Left ventricle myocardium inferior (tissue), 1 donor: ENCODE measurements at regions not wholly inside any gene's neighbourhood (a gene's known extent, or its start where the extent isn't known, plus 50 kb on each side); places are given as distances from the start of the nearest gene placed in this dataset.

ENCODE experiments used
- DNase-seq: peaks from one replicate; pipeline ENCODE4 v3.0.0-alpha.2; 2020
- H3K27ac ChIP-seq: fragments of 200-600 bp; replicated peaks from 2 replicates; pipeline ENCODE4 v1.8.0; 2021
- H3K27me3 ChIP-seq: fragments of 200-600 bp; 2 replicates; pipeline ENCODE4 v1.8.0; 2021; ENCODE audit warnings: low read depth
- H3K36me3 ChIP-seq: fragments of 200-600 bp; 2 replicates; pipeline ENCODE4 v1.8.0; 2021
- H3K4me1 ChIP-seq: fragments of 200-600 bp; 2 replicates; pipeline ENCODE4 v1.8.0; 2021
- H3K4me3 ChIP-seq: fragments of 200-600 bp; 2 replicates; pipeline ENCODE4 v1.8.0; 2021; ENCODE audit warnings: mild to moderate bottlenecking, moderate library complexity
- H3K9me3 ChIP-seq: fragments of 200-600 bp; replicated peaks from 2 replicates; pipeline ENCODE4 v1.8.0; 2021
- intact Hi-C: fragments of 100-400 bp; cut with micrococcal nuclease; formaldehyde crosslinking; loops from one replicate; pipeline ENCODE4 v1.11.0; 2022
- TF ChIP-seq, protein P1 (sequence below): fragments of 200-600 bp; IDR thresholded peaks from 2 replicates; pipeline ENCODE4 v1.8.0; 2021; ENCODE audit warnings: antibody characterized with exemption, mild to moderate bottlenecking, borderline replicate concordance
- donor health status: DM: no; HTN: yes; CAD: no; lungs with severe emphysema.

DNA sequence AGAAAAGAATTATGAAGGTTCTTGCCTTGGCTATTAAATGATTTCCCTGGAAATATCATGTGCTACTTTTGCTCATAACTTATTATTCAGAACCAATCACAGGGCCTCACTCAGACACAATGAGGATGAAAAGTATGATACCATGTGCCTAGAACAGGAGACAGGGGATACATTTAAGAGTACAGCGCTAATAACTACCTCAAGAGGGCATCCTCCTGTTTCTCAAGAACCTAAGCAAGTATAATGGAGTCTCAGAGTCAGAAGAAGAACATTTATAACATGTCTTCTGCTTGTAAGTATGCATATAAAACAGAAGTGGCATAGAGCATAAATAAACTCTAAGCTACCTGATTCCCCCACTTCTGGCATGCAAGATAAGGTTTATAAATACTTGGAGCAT is 125.4 kb upstream of the MME start:
- Histone ChIP-seq H3K27me3 (no peaks in the 10 kb centered on the region), H3K27ac (no peak overlapping the region), H3K36me3 (no peaks in the 10 kb centered on the region), H3K4me1 (no peaks in the 10 kb centered on the region), H3K9me3 (peaks cover 27% of the 10 kb centered on the region), H3K4me3 (no peak overlapping the region)
- DNase-seq, result no peak
- TF ChIP-seq, protein P1, sequence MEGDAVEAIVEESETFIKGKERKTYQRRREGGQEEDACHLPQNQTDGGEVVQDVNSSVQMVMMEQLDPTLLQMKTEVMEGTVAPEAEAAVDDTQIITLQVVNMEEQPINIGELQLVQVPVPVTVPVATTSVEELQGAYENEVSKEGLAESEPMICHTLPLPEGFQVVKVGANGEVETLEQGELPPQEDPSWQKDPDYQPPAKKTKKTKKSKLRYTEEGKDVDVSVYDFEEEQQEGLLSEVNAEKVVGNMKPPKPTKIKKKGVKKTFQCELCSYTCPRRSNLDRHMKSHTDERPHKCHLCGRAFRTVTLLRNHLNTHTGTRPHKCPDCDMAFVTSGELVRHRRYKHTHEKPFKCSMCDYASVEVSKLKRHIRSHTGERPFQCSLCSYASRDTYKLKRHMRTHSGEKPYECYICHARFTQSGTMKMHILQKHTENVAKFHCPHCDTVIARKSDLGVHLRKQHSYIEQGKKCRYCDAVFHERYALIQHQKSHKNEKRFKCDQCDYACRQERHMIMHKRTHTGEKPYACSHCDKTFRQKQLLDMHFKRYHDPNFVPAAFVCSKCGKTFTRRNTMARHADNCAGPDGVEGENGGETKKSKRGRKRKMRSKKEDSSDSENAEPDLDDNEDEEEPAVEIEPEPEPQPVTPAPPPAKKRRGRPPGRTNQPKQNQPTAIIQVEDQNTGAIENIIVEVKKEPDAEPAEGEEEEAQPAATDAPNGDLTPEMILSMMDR, result peak; percentile 20
- intact Hi-C loops, result no loop called here

DNA sequence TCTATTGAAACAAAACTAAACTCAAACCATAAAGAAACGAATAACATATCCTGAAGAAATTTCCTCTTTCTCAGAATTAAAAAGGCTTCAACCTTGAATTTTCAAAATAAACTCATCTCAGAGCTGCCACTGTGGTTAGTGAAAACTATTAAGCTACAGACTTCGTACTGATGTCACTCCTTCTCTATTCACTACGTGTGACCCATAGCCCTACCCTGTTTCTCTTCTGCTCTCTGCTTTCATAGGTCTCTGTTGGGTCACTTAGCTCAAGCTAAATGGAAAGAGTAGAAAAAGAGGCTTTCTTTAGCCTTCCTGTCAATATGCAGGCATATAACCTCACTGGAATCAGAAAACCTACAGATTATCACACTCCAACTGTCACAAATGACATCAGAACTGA is 126.6 kb upstream of the MME start:
- Histone ChIP-seq H3K4me1 (no peaks in the 10 kb centered on the region), H3K9me3 (peaks cover 35% of the 10 kb centered on the region), H3K4me3 (no peak overlapping the region), H3K36me3 (no peaks in the 10 kb centered on the region), H3K27me3 (no peaks in the 10 kb centered on the region), H3K27ac (no peak overlapping the region)
- TF ChIP-seq, protein P1, result no peak
- intact Hi-C loops, result no loop called here
- DNase-seq, result no peak

DNA sequence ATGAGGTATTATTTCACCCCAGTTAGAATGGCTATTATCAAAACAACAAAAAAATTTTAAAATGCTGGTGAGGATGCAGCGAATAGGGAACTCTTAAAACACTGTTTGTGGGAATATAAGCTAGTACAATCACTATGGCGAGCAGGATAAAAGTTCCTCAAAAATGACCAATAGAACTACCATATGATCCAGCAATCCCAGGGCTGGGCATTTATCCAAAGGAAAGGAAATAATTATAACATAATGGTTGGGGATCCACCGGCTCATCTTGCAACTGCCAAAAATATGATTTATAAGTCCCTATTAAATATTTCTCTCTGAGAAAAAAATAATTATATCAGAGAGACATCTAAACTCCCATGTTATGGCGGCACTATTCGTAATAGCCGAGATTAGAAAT is 127.6 kb upstream of the MME start:
- DNase-seq, result no peak
- H3K27me3 ChIP-seq, result no peaks in the 10 kb centered on the region
- H3K36me3 ChIP-seq, result no peaks in the 10 kb centered on the region
- TF ChIP-seq, protein P1, result no peak
- peaks cover 35% of the 10 kb centered on the region for H3K9me3 ChIP-seq
- intact Hi-C loops, result no loop called here
- H3K27ac ChIP-seq, result no peak overlapping the region
- H3K4me3 ChIP-seq, result no peak overlapping the region
- no peaks in the 10 kb centered on the region for H3K4me1 ChIP-seq

- H3K36me3 ChIP-seq, result no peaks in the 10 kb centered on the region
- H3K27ac ChIP-seq, result no peak overlapping the region
- no peak overlapping the region for H3K4me3 ChIP-seq
- peaks cover 29% of the 10 kb centered on the region for H3K9me3 ChIP-seq
- intact Hi-C loops, result no loop called here
- H3K27me3 ChIP-seq, result no peaks in the 10 kb centered on the region
- DNase-seq, result no peak
- H3K4me1 ChIP-seq, result no peaks in the 10 kb centered on the region
- TF ChIP-seq, protein P1, result no peak
Observed at GRCh38 chr3:154943981-154944380, 136.1 kb upstream of the MME start.

- peaks cover 29% of the 10 kb centered on the region for H3K9me3 ChIP-seq
- intact Hi-C loops, result no loop called here
- no peak for DNase-seq
- no peaks in the 10 kb centered on the region for H3K36me3 ChIP-seq
- TF ChIP-seq, protein P1, result no peak
- no peaks in the 10 kb centered on the region for H3K4me1 ChIP-seq
- H3K27ac ChIP-seq, result no peak overlapping the region
- H3K4me3 ChIP-seq, result no peak overlapping the region
- H3K27me3 ChIP-seq, result no peaks in the 10 kb centered on the region
Observed at GRCh38 chr3:154942827-154943226, 137.3 kb upstream of the MME start.

GRCh38 chr3:154936196-154936595 is 143.9 kb upstream of the MME start:
- DNase-seq, result no peak
- H3K36me3 ChIP-seq, result no peaks in the 10 kb centered on the region
- H3K9me3 ChIP-seq, result peaks cover 11% of the 10 kb centered on the region
- H3K27ac ChIP-seq, result no peak overlapping the region
- peaks cover 10% of the 10 kb centered on the region for H3K4me1 ChIP-seq
- intact Hi-C loops, result no loop called here
- H3K27me3 ChIP-seq, result no peaks in the 10 kb centered on the region
- TF ChIP-seq, protein P1, result no peak
- H3K4me3 ChIP-seq, result no peak overlapping the region
